GM12874 (cell line): ENCODE measurements at regions not wholly inside any gene's neighbourhood (a gene's known extent, or its start where the extent isn't known, plus 50 kb on each side); places are given as distances from the start of the nearest gene placed in this dataset.

Experiments used
- TF ChIP-seq, protein P1 (sequence below): IDR thresholded peaks from 2 replicates; pipeline ENCODE4 v1.5.1; 2011; ENCODE audit warnings: low read depth, mild to moderate bottlenecking, control low read depth, low read length, moderate library complexity; ENCODE audit not compliant: insufficient read depth

DNA sequence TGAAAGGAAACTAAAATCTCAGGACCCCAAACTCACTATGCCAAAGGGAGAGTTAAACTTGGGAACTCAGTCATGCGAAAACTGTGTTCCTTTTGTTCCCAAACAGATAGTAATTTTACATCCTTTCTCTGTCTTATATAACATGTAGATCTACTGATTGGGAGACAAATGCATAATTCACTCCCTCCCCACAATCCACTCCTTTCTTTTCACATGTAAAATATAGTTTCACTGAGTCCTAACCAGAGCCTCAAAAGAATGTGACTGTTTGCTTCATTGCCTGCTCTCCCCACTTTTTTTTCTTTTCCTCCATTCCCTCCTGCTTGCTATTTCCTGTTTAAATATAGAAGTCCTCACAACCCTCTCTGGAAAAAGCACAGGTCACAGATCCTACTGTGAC lies 699.3 kb upstream of the ADGRL3 start:
- TF ChIP-seq, protein P1, sequence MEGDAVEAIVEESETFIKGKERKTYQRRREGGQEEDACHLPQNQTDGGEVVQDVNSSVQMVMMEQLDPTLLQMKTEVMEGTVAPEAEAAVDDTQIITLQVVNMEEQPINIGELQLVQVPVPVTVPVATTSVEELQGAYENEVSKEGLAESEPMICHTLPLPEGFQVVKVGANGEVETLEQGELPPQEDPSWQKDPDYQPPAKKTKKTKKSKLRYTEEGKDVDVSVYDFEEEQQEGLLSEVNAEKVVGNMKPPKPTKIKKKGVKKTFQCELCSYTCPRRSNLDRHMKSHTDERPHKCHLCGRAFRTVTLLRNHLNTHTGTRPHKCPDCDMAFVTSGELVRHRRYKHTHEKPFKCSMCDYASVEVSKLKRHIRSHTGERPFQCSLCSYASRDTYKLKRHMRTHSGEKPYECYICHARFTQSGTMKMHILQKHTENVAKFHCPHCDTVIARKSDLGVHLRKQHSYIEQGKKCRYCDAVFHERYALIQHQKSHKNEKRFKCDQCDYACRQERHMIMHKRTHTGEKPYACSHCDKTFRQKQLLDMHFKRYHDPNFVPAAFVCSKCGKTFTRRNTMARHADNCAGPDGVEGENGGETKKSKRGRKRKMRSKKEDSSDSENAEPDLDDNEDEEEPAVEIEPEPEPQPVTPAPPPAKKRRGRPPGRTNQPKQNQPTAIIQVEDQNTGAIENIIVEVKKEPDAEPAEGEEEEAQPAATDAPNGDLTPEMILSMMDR: no peak

DNA sequence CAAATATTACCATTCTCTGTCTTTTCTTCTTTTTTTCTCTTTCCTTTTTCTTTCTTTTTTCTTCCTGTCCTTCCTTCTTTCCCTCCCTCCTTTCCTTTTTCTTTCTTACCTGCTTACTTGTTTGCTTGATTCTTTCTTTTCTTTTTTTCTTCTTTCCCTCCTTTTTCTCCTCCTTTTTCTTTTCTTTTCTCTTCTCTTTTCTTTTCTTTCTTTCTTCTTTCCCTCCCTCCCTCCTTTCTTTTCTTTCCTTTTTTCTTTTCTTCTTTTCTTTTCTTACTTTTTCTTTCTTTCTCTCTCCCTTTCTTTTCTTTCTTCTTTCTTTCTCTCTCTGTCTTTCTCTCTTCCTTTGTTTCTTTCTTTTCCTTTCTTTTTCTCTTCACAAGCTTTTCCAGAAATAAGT lies 697.4 kb upstream of the ADGRL3 start:
- TF ChIP-seq, protein P1: no peak

DNA sequence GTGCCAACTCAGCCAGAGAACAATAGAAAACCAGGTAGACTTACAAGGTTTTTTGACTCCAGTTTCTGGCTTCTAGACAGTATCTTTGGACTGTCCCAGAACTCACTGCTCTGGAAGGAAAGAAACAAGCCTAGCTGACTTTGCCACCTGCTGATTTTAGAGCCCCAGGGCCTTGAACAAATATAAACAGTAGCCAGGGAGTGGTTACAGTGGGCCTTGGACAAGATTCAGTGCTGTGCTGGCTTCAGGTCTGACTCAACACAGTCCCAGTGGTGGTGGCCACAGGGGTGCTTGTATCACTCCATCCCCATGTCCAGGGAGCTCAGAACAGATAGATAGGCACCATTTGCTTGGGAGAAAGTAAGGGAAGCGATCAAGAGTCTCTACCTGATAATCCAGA lies 694.1 kb upstream of the ADGRL3 start:
- TF ChIP-seq, protein P1: no peak

DNA sequence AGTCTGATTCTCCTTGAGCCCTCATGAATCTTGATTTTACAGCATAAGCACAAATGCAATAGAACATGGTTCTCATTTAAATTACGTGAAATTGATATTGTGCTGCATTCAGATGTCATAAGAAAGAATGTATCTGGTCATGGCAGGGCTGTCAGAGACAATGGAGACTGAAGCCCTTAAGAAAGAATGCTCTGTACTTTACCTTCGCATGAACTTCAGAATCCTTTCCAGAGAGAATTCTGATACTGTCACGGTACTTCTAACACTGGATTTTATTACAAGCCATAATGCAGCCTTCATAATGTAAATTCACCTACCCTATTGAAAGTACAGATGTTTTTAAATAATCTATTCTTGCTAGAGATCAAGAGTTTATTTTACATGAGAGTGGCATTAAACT lies 677.9 kb upstream of the ADGRL3 start:
- TF ChIP-seq, protein P1: no peak

DNA sequence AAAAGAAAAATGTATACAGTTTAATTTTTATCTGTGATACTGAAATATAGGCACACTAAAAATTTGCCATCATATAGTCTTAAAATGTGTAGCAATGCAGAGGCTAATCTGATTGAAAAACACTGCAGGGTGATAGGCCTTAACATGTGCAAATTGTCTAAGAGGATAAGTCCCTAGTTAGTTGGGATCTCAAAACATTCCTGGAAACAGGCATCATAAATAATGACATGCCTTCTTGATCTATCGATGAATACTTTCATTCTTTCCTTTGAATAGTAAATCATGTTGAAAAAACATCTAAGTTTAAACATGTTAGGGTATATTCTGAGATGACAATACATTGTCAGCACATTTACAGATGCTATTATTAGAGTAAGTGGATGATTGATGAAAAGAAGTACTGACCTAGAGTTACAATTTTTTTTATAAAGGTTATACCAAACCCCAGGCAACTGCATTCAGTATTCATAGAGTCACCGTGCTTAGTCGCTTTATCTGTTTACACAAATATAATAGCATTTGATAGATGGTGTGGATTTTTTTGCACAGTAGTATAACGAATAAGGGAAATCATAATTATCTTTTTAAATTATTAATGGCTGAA lies 668.2 kb upstream of the ADGRL3 start:
- TF ChIP-seq, protein P1: no peak

DNA sequence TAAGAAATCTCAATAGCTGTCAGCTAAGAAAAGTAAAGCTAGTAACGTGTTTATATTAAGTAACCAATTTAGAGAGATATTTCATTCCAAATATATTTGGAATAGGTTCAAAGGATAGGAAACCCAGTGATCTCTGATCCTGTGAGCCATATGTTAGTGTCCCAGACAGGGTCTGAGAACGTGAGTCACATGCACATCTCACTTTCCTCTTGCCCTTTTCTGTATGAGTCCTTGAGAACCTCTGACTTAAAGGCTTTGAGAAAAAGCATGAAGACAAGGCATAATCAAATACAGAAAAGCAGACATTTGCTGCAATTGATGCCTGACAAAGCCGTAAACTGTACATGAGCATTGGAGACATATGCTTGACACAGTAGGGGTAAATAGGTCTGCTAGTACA lies 655.1 kb upstream of the ADGRL3 start:
- TF ChIP-seq, protein P1: no peak

DNA sequence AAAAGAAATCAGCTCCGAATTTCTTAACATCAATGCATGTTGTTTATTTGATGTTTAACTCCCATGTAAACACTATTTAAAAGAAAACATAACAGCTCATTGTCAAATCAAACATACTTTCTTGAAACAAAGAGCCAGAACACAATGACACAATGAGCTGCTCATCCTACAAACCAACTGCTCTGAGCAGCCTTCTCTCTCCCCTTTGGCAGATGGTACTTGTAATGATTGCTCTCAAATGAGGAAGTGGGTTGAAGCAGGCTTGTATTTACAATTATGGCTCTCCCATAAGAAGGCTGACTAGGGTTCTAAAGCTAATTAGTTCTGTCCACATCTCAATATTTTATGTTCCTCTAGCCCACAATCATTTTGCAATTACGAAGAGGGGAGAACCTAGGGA lies 637.8 kb upstream of the ADGRL3 start:
- TF ChIP-seq, protein P1: no peak
